GM21390 (cell line): ENCODE measurements at regions not wholly inside any gene's neighbourhood (a gene's known extent, or its start where the extent isn't known, plus 50 kb on each side); places are given as distances from the start of the nearest gene placed in this dataset.

Experiments used
- ATAC-seq: cut with Tn5 transposase; IDR thresholded peaks from one replicate; pipeline ENCODE4 v1.9.1; 2021; ENCODE audit not compliant: unreplicated experiment

- no peak for ATAC-seq
These were observed 71.8 kb upstream of the CLINT1 start for GRCh38 chr5:157930710-157931109.

GRCh38 chr5:157926977-157927376, 68.0 kb upstream of the CLINT1 start:
- ATAC-seq = no peak

- ATAC-seq = no peak
These were observed 67.1 kb upstream of the CLINT1 start for GRCh38 chr5:157925786-157926671.

- no peak for ATAC-seq
These were observed 66.2 kb upstream of the CLINT1 start for GRCh38 chr5:157924931-157925729.

GRCh38 chr5:157924490-157924889, 65.5 kb upstream of the CLINT1 start:
- ATAC-seq = no peak

- ATAC-seq = no peak
These were observed 64.8 kb upstream of the CLINT1 start for GRCh38 chr5:157923765-157924164.

- ATAC-seq = no peak
These were observed 63.1 kb upstream of the CLINT1 start for GRCh38 chr5:157922026-157922425.

GRCh38 chr5:157920828-157921170, 61.9 kb upstream of the CLINT1 start:
- no peak for ATAC-seq

- ATAC-seq = peak; percentile 43
These were observed 60.1 kb upstream of the CLINT1 start for GRCh38 chr5:157918811-157919742.

- ATAC-seq = peak; percentile 60
These were observed 59.2 kb upstream of the CLINT1 start for GRCh38 chr5:157917899-157918809.

GRCh38 chr5:157917491-157917890, 58.5 kb upstream of the CLINT1 start:
- ATAC-seq = no peak

GRCh38 chr5:157915638-157916037, 56.7 kb upstream of the CLINT1 start:
- ATAC-seq = no peak

- no peak for ATAC-seq
These were observed 55.3 kb upstream of the CLINT1 start for GRCh38 chr5:157914151-157914788.

- ATAC-seq = no peak
These were observed 54.6 kb upstream of the CLINT1 start for GRCh38 chr5:157913575-157913974.

- peak; percentile 95 for ATAC-seq
These were observed 53.8 kb upstream of the CLINT1 start for GRCh38 chr5:157912621-157913325.

GRCh38 chr5:157911568-157911967, 52.6 kb upstream of the CLINT1 start:
- ATAC-seq = no peak
